Mesendoderm (in vitro differentiated cells): ENCODE measurements at regions not wholly inside any gene's neighbourhood (a gene's known extent, or its start where the extent isn't known, plus 50 kb on each side); places are given as distances from the start of the nearest gene placed in this dataset.

ENCODE experiments used
- DNase-seq: peaks from one replicate; pipeline ENCODE4 v3.0.0; 2013
- H2AK5ac ChIP-seq: 2 replicates; pipeline ENCODE4 v1.6.1; 2013; ENCODE audit warnings: low read length, inconsistent platforms
- H2BK120ac ChIP-seq: 2 replicates; pipeline ENCODE4 v1.6.1; 2013; ENCODE audit warnings: low read depth, mild to moderate bottlenecking, low read length, moderate library complexity, mixed read lengths
- H2BK15ac ChIP-seq: replicated peaks from 2 replicates; pipeline ENCODE4 v1.6.1; 2013; ENCODE audit warnings: low read depth, mild to moderate bottlenecking, moderate library complexity
- H2BK5ac ChIP-seq: 2 replicates; pipeline ENCODE4 v1.6.1; 2013; ENCODE audit warnings: low read length, inconsistent platforms
- H3K18ac ChIP-seq: 2 replicates; pipeline ENCODE4 v1.6.1; 2013; ENCODE audit warnings: mild to moderate bottlenecking, low read length, mixed read lengths
- H3K23ac ChIP-seq: one replicate; pipeline ENCODE4 v1.6.1; 2013; ENCODE audit warnings: low read length
- H3K27ac ChIP-seq: 2 replicates; pipeline ENCODE4 v1.5.1; 2013; ENCODE audit warnings: low read depth, mild to moderate bottlenecking, inconsistent platforms, low read length, moderate library complexity
- H3K27me3 ChIP-seq: 2 replicates; pipeline ENCODE4 v1.6.1; 2013; ENCODE audit warnings: low read length, control low read depth, mild to moderate bottlenecking, inconsistent platforms; ENCODE audit not compliant: insufficient read depth, poor library complexity
- H3K36me3 ChIP-seq: 2 replicates; pipeline ENCODE4 v1.6.1; 2013; ENCODE audit warnings: low read length, inconsistent platforms; ENCODE audit not compliant: control insufficient read depth, insufficient read depth
- H3K4ac ChIP-seq: one replicate; pipeline ENCODE4 v1.6.1; 2013; ENCODE audit warnings: low read depth, mild to moderate bottlenecking, low read length, moderate library complexity
- H3K4me1 ChIP-seq: 2 replicates; pipeline ENCODE4 v1.6.1; 2013; ENCODE audit warnings: low read depth, low read length, inconsistent platforms; ENCODE audit not compliant: control insufficient read depth
- H3K4me2 ChIP-seq: 2 replicates; pipeline ENCODE4 v1.6.1; 2013; ENCODE audit warnings: low read length
- H3K4me3 ChIP-seq: 2 replicates; pipeline ENCODE4 v1.5.1; 2013; ENCODE audit warnings: mild to moderate bottlenecking, low read length
- H3K56ac ChIP-seq: one replicate; pipeline ENCODE4 v1.6.1; 2013; ENCODE audit warnings: low read length
- H3K79me1 ChIP-seq: 2 replicates; pipeline ENCODE4 v1.6.1; 2013; ENCODE audit warnings: low read length, inconsistent platforms
- H3K79me2 ChIP-seq: 2 replicates; pipeline ENCODE4 v1.6.1; 2013; ENCODE audit warnings: mild to moderate bottlenecking, low read length; ENCODE audit not compliant: control insufficient read depth, insufficient read depth
- H3K9ac ChIP-seq: 2 replicates; pipeline ENCODE4 v1.6.1; 2013; ENCODE audit warnings: low read length, inconsistent platforms
- H4K5ac ChIP-seq: one replicate; pipeline ENCODE4 v1.6.1; 2013; ENCODE audit warnings: low read length
- H4K8ac ChIP-seq: one replicate; pipeline ENCODE4 v1.6.1; 2013; ENCODE audit warnings: low read depth, mild to moderate bottlenecking, control low read depth, low read length, moderate library complexity
- WGBS: extraction: QIAGEN DNeasy Blood & Tissue Kit; methylation state at CpG from one replicate; pipeline ENCODE4 v1.1.7; 2013; ENCODE audit warnings: low lambda C conversion rate, missing lambda C conversion rate; ENCODE audit not compliant: insufficient coverage; ENCODE audit errors: extremely low coverage; 5-methylcytosine and 5-hydroxymethylcytosine counted together

- no peak overlapping the region for H2BK15ac ChIP-seq
- H3K56ac ChIP-seq = no peak overlapping the region
- no peak overlapping the region for H3K27ac ChIP-seq
- no peak for DNase-seq
- H3K79me2 ChIP-seq = no peaks in the 10 kb centered on the region
- H3K4me1 ChIP-seq = peaks cover 3% of the 10 kb centered on the region
- H4K5ac ChIP-seq = no peak overlapping the region
- no peak overlapping the region for H3K9ac ChIP-seq
- no peak overlapping the region for H3K18ac ChIP-seq
- H3K23ac ChIP-seq = no peak overlapping the region
- no peak overlapping the region for H3K4me3 ChIP-seq
- no peaks in the 10 kb centered on the region for H3K27me3 ChIP-seq
- no peaks in the 10 kb centered on the region for H3K36me3 ChIP-seq
- H3K4me2 ChIP-seq = no peak overlapping the region
- H2AK5ac ChIP-seq = no peak overlapping the region
- H3K4ac ChIP-seq = no peak overlapping the region
- H2BK120ac ChIP-seq = no peak overlapping the region
- WGBS = no CpG with 5 or more reads among the region's 5 CpGs
- H4K8ac ChIP-seq = no peak overlapping the region
- no peaks in the 10 kb centered on the region for H3K79me1 ChIP-seq
- no peak overlapping the region for H2BK5ac ChIP-seq
These were observed 353.8 kb upstream of the SALL3 start for GRCh38 chr18:78625847-78626246.

GRCh38 chr18:78627551-78628346 lies 351.9 kb upstream of the SALL3 start:
- H3K23ac ChIP-seq = no peak overlapping the region
- H3K27me3 ChIP-seq = no peaks in the 10 kb centered on the region
- H3K56ac ChIP-seq = no peak overlapping the region
- H3K4ac ChIP-seq = no peak overlapping the region
- no peak overlapping the region for H3K27ac ChIP-seq
- no peak overlapping the region for H2BK15ac ChIP-seq
- no peak overlapping the region for H3K18ac ChIP-seq
- no peaks in the 10 kb centered on the region for H3K36me3 ChIP-seq
- H4K8ac ChIP-seq = no peak overlapping the region
- no CpG with 5 or more reads among the region's 21 CpGs for WGBS
- no peak overlapping the region for H2AK5ac ChIP-seq
- H3K4me1 ChIP-seq = peaks cover 3% of the 10 kb centered on the region
- H2BK5ac ChIP-seq = no peak overlapping the region
- H3K9ac ChIP-seq = no peak overlapping the region
- H3K79me2 ChIP-seq = no peaks in the 10 kb centered on the region
- H2BK120ac ChIP-seq = no peak overlapping the region
- H3K4me3 ChIP-seq = no peak overlapping the region
- no peak overlapping the region for H3K4me2 ChIP-seq
- no peaks in the 10 kb centered on the region for H3K79me1 ChIP-seq
- DNase-seq = no peak
- H4K5ac ChIP-seq = no peak overlapping the region

GRCh38 chr18:78629426-78629825 lies 350.2 kb upstream of the SALL3 start:
- H4K8ac ChIP-seq = no peak overlapping the region
- no peaks in the 10 kb centered on the region for H3K79me2 ChIP-seq
- H3K27ac ChIP-seq = no peak overlapping the region
- H3K4me2 ChIP-seq = no peak overlapping the region
- H3K4me1 ChIP-seq = no peaks in the 10 kb centered on the region
- no peaks in the 10 kb centered on the region for H3K27me3 ChIP-seq
- H2AK5ac ChIP-seq = no peak overlapping the region
- H3K56ac ChIP-seq = no peak overlapping the region
- no peaks in the 10 kb centered on the region for H3K36me3 ChIP-seq
- H3K23ac ChIP-seq = no peak overlapping the region
- no peak overlapping the region for H3K4me3 ChIP-seq
- no peak overlapping the region for H3K4ac ChIP-seq
- no peaks in the 10 kb centered on the region for H3K79me1 ChIP-seq
- no peak overlapping the region for H4K5ac ChIP-seq
- H3K9ac ChIP-seq = no peak overlapping the region
- DNase-seq = no peak
- H2BK120ac ChIP-seq = no peak overlapping the region
- H2BK15ac ChIP-seq = no peak overlapping the region
- no peak overlapping the region for H3K18ac ChIP-seq
- H2BK5ac ChIP-seq = no peak overlapping the region
- no CpG with 5 or more reads among the region's 15 CpGs for WGBS

- no peaks in the 10 kb centered on the region for H3K79me2 ChIP-seq
- no peak overlapping the region for H2BK120ac ChIP-seq
- H3K4me2 ChIP-seq = no peak overlapping the region
- H2BK5ac ChIP-seq = no peak overlapping the region
- H4K8ac ChIP-seq = no peak overlapping the region
- H3K9ac ChIP-seq = no peak overlapping the region
- H2BK15ac ChIP-seq = no peak overlapping the region
- H3K4me3 ChIP-seq = no peak overlapping the region
- no CpG with 5 or more reads among the region's 17 CpGs for WGBS
- DNase-seq = no peak
- no peak overlapping the region for H4K5ac ChIP-seq
- no peaks in the 10 kb centered on the region for H3K79me1 ChIP-seq
- no peak overlapping the region for H3K23ac ChIP-seq
- no peaks in the 10 kb centered on the region for H3K4me1 ChIP-seq
- no peaks in the 10 kb centered on the region for H3K27me3 ChIP-seq
- H2AK5ac ChIP-seq = no peak overlapping the region
- H3K56ac ChIP-seq = no peak overlapping the region
- H3K36me3 ChIP-seq = no peaks in the 10 kb centered on the region
- H3K27ac ChIP-seq = no peak overlapping the region
- no peak overlapping the region for H3K18ac ChIP-seq
- H3K4ac ChIP-seq = no peak overlapping the region
These were observed 349.3 kb upstream of the SALL3 start for GRCh38 chr18:78630356-78630755.

- H4K8ac ChIP-seq = no peak overlapping the region
- no peak overlapping the region for H2BK120ac ChIP-seq
- no peak overlapping the region for H3K4me2 ChIP-seq
- H3K36me3 ChIP-seq = no peaks in the 10 kb centered on the region
- H3K27me3 ChIP-seq = no peaks in the 10 kb centered on the region
- H3K79me2 ChIP-seq = no peaks in the 10 kb centered on the region
- H3K79me1 ChIP-seq = no peaks in the 10 kb centered on the region
- H3K4me1 ChIP-seq = no peaks in the 10 kb centered on the region
- no peak overlapping the region for H2AK5ac ChIP-seq
- no peak overlapping the region for H3K27ac ChIP-seq
- no peak overlapping the region for H3K9ac ChIP-seq
- H3K18ac ChIP-seq = no peak overlapping the region
- no peak overlapping the region for H3K56ac ChIP-seq
- H2BK15ac ChIP-seq = no peak overlapping the region
- no peak overlapping the region for H3K4me3 ChIP-seq
- no CpG with 5 or more reads among the region's 14 CpGs for WGBS
- no peak for DNase-seq
- no peak overlapping the region for H4K5ac ChIP-seq
- no peak overlapping the region for H2BK5ac ChIP-seq
- no peak overlapping the region for H3K23ac ChIP-seq
- H3K4ac ChIP-seq = no peak overlapping the region
These were observed 348.6 kb upstream of the SALL3 start for GRCh38 chr18:78630981-78631510.
